Limb (tissue), 2 donors: ENCODE measurements at regions not wholly inside any gene's neighbourhood (a gene's known extent, or its start where the extent isn't known, plus 50 kb on each side); places are given as distances from the start of the nearest gene placed in this dataset.
"Not testable (repeated sequence)": the region's sequence is repeated elsewhere in the genome, so short reads cannot be mapped to it uniquely, and the experiment has no call there.

ENCODE experiments used
- DNase-seq, 2 donors: peaks; one replicate each; pipeline ENCODE4 v3.0.0-alpha.2; 2016; ENCODE audit errors: extremely low spot score in 2 of 2

DNA sequence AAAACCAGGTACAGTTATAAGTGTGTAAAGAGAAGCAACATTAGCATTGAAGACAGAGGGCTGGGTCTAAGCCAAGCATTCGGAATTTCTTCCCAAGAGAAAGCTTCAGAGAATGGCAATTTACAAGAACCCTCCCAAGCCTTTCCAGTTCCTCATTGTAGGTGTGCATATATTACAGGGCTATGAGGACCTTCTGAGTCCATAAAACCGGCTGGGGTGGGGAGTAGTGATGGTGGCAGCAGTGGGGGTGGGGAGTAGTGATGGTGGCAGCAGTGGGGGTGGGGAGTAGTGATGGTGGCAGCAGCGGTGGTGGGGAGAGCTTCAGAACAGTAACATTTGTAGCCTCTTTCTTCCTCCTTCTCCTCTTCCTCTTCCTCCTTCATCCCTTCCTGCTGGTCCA lies 368.7 kb upstream of the UMPS start:
- DNase-seq = no peak

DNA sequence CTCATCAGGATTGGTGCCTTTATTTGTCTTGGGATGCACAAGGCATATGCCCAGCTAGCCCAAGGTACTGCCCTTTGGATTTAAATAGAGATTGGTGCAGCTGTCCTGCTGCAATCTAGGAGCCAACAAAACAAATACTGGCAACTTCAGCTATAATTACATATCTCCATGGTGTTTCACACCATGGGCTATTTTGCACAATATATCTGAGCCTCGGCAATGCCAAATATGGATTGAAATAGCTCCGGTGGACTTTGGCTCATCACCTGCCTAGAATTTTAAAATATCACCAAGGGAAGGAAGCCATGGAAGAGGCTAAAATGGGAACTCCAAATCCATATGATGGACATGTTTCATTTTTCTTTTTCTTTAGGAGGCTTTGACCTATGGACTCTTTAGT lies 367.8 kb upstream of the UMPS start:
- no peak for DNase-seq

DNA sequence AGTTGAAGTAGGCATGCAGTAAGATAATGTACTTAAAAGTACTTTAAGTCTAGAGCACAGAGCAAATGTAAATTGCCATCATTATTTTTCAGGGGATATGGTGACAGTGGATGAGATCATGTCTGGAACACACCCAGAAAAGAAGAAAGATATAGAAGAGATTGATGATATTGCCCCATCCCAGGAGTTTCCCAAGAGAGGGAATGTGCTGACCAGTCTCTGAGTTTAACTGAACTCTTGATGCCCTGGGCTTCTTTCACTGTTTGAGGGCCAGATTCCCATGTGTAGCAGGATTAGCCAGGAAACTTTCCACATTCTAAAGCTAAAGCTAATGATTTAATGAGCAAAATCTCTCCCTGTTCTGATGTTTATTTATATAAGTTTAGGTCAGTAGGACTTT lies 366.8 kb upstream of the UMPS start:
- DNase-seq = no peak

DNA sequence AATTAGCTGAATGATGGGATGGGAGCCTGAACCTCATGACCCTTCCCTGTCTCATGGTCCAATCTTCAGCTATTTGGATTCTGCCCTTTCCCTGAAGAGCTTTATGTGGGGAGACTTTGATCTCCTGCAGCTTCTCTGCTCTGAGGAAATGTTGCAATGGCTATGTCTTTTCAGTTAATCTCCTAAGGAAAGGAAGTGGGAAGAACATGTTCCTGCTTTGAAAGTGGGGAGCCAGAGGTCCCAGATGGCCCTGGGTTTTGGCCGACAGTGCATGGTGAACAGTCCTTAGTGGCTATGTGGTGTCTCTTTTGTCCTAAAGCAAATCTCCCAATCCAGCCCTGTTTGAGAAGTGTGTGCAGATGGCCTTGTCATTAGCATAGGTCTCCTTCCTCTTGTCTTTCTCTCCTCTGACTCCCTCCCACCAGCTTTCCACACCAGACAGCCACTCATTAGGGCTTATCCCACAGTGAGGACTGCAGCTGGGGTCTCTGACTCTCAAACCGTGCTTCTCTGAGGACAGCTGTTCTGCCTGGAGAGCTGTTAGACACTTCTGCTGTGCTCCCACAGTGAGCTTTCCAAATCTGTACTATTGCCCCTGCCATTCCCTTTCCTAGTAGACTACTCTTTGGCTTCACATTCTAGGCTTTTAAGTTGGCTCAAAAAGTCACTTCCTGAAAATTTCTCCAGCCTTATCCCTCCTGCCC lies 365.8 kb upstream of the UMPS start:
- no peak for DNase-seq

DNA sequence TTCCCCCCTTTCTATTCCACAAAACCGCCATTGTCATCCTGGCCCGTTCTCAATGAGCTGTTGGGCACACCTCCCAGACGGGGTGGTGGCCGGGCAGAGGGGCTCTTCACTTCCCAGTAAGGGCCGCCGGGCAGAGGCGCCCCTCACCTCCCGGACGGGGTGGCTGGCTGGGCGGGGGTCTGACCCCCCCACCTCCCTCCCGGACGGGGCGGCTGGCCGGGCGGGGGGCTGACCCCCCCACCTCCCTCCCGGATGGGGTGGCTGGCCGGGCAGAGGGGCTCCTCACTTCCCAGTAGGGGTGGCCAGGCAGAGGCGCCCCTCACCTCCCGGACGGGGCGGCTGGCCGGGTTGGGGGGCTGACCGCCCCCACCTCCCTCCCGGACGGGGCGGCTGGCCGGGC lies 363.6 kb upstream of the UMPS start:
- not testable (repeated sequence) for DNase-seq

DNA sequence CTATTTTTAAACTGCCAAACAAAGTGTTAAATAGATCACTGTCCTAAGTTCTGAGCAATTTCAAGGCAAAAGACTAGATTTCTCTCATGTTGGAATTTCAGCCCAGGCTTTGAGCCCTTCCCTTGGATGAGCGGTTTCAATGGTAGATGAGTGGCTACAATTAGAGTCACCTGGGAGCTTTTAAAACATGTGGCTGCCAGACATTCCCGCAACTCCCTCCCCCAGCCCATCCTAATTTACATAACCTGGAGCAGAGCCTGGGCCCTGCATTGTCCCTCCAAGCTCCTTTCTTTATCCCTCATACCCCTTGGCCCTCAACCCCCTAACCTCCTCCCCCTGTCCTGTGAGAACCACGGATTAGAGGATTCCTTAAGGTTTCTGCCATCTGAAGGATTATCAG lies 357.5 kb upstream of the UMPS start:
- DNase-seq = no peak

DNA sequence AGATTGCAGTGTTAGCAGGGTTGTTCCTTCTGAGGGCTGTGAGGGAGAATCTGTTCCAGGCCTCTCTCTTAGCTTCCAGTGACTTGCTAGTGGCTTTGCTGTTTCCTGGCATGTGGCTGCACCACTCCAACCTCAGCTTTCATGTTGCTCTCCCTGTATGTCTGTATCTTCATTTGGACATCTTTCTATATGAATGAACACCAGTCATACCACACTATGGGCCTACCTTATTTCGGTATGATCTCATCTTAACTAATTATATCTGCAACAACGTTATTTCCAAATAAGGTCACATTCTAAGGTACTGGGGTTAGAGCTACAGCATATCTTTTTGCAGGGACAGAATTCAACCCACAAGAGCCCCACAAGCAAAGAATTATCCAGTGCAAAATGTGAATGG lies 356.7 kb upstream of the UMPS start:
- no peak for DNase-seq

DNA sequence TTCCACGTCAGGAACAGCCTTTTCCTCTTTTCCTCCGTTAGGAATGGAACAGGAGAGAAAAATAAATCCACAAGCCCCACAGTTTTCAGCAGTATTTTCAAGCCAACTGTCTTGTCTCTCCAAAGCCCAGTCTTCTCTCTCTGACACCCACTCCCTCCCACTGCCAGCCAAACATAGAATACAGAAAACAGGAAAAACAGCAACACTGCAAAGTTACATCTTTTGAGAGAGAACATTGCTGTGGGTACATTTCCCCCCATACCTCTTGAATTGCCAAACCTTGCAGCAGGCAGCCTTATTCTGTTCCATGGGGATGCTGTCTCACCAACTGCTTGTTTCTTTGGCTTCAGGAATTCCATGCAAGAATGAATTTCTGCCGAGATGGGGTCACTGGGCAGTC lies 355.7 kb upstream of the UMPS start:
- no peak for DNase-seq

DNA sequence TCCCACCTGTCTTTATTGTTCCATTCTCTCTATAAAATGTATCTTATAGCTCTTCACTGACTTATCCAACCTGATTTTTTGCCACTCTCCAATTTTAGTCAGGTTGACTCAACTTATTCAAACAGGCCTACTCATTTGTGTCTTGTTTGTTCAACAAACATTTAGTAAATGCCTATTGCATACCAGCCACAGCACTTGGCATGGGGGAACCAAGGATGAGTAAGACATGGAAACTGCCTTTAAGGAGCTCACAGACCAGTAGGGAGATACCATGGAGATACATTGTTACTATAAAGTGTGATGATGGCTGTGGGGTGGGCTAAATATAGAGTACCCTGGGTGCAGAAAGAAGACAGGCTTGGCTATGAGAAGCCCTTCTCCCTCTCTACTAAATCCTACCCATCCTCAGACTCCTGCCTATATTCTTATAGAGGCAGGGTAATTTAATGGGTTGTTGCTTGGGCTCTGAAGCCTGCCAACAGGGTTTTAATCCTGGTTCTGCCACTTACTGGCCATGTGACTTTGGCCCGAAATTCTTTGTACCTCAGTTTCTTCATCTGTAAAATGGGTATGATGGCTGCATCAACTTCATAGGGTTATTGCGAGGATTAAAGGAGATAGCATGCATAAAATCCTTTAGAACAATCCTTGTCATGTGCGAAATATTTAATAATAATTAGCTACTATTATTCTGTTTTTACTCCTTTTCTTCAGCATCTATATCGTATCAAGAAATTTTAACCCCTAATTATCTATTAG lies 348.5 kb upstream of the UMPS start:
- no peak for DNase-seq

DNA sequence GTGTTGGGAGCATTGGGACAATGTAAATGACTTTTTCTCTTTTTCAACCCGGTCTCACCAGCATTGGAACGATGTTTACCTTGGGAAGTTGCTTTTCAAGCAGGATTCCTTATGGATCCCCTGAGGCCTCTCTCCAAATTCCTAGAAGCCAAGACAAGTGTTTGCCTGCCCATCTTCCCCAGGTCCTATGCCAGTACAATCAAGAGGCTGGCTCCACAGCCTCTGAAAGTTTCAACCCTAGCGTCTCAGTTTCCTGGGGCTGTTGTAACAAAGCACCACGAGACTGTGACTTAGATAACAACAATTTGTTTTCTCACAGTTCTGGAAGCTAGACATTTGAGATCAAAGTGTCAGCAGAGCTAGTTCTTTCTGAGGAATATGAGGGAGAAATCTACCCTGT lies 347.2 kb upstream of the UMPS start:
- DNase-seq = no peak

DNA sequence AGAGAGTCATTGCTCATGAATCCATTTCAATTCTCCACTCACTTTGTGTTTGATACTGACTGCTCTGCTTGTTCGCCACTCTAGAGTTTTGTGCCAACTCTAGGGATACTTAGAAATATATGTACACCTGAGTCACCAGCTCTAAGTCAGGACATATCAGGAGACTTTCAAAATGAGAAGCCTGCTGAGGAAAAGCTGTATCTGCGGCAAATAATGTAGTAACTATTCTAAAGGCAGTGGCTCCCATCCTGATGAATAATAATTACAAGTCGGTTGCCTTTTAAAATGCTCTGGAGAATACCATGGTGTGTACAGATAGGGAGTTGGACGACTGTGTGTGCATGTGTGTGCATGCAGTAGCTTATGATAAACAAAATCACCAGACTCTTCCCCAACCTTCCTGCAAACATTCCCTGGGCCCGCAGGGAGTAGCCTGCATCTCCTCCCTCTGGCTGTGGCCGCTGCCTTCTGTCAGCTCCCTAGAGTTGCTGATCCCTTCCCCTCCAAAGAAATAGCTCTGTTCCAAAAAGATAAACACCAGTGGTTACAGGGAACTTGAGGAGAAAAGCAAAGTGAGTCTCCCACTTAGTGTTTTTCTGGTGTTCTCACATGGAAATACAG lies 346.3 kb upstream of the UMPS start:
- DNase-seq = no peak

DNA sequence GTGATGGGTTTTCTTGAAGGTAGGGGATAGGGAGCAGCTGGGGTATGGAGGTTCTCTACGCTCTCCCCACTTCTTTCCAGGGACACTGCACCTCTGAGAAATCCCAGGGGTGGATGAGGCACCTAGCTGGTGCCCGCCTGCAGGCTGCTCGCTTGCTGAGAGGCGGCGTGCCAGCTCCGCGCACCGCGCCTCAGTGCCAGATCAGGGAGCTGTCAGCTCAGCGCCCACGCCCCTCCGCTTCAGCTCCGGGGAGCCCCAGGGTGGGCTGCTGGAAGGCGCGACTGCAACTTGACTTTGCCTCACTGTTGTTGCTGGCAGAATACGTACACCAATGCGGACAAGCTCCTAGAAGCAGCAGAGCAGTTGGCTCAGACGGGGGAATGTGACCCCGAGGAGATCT lies 345.7 kb upstream of the UMPS start:
- no peak for DNase-seq

DNA sequence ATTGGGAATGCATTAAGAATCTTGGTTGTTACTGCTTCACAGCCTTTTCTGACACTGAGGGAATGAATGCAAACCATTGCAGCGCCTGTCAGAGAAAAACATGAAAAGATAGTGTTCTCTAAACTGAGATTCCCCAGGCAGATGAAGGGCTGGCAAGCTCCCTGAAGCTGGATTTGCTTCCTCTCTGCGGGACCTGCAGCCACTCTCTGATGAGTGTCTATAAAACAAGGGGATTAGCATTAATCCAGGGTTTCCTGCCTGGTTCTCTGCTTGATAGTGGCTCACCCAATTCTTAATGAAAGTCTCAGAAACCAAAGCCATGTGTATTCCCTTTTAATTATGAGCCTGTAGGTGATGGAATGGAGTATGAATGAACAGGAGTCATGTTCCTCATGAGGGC lies 344.3 kb upstream of the UMPS start:
- DNase-seq = no peak

DNA sequence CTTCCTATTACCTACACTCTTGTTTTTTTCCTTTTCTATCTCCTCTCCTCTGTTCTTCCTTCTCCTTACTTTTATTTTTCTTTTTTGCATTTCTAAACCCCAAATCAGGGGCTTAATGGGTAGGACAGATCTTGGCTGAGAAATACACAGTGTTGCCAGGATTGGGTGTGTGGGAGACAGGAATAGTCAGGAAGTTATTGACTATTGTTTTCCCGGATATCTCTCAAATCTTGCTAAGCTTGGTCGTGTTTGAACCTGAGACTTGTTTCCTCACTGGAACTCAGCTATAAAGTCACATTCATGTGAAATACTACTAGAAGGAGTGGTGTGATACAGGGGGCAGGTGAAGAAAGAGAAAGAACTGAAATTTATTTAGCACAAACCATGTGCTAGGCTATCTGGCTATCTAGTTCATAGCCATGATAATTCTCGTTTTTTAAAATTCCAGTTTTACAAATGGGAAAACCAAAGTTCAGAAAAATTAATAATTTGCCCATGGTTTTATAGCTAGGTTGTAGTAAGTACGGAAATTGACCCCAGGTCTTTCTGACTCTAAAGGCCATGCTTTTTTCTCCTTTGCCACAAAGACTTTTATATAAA lies 343.2 kb upstream of the UMPS start:
- DNase-seq = no peak

DNA sequence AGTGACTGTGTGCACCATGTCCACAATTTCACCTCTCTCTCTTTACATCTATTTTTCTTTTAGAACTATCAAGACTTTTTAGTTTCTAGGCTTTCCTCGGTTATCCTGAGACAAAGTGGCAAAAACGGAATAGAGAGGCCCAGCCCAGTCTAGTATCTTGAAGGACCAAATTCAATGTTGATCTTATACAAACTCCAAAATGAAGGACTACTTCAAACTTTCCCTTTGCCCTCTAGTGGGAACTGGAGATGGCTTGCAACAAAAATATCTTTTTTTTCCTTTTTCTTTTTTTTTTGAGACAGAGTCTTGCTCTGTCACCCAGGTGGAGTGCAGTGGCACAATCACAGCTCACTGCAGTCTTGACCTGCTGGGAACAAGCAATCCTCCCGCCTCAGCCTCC lies 338.5 kb upstream of the UMPS start:
- DNase-seq = no peak

DNA sequence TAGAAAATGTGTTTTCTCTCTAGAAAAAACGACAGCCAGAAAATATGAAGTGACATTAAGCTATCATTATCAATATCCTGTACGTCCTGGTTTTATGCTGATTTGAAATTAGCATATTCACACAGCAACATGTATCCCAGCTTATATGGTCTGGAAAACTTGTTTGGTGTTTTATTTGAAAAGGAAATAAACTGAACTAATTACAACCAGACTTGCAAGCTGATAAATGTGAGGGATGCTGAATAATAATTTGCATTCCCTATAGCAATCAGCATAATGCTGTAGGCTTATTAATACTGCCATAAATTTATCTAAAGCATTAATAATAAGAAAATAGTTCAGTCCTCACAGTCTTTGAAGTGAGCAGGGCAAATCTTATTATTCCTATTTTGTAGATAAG lies 336.9 kb upstream of the UMPS start:
- no peak for DNase-seq

DNA sequence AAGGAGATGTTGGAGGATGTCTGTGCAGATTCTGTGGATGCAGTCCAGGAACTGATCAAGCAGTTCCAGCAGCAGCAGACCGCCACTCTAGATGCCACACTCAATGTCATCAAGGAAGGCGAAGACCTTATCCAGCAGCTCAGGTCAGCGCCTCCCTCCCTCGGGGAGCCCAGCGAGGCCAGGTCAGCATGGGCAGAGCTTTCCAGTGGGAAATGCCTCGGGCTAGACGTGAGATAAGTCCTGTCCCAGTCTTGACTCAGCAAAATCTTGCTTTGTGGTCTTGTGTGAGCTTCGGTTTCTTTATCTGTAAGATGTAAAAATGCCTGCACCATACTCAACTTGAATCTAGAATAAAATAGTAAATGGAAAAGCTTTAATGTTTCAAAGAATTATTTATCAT lies 335.1 kb upstream of the UMPS start:
- DNase-seq = no peak

DNA sequence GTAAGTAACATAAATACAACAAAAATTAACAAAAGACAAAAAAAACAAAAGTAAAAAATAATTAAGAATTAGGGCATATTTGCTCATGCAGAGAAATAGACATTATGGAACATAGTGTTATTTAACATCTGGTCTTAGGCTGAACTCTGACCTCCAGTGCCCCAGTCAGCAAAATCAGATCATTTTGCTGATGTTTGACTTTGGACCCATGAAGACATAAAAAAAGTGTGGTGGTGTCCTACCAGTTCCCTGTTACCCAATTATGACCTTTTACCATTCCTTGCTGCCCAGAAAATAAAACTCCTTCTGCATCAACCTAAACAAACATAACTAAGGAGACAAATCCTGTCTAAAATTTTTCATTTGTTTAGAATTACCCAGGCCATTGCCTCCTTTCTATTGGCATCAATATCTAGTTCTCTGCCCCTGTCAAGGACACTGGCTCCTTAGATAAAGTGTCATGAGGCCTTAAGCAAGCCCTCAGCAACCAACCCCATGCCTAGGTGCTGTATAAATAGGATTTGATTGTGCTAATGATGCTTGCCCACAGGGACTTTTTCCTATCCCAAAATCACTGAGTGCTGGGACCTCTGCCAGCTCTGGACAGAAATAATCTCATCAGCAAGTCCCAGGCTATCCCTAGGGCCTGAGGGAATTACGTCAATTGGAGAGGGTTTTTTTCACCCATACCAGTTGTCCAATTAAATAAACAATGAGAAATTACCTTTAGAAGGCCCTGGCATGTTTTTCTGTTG lies 334.5 kb upstream of the UMPS start:
- no peak for DNase-seq

DNA sequence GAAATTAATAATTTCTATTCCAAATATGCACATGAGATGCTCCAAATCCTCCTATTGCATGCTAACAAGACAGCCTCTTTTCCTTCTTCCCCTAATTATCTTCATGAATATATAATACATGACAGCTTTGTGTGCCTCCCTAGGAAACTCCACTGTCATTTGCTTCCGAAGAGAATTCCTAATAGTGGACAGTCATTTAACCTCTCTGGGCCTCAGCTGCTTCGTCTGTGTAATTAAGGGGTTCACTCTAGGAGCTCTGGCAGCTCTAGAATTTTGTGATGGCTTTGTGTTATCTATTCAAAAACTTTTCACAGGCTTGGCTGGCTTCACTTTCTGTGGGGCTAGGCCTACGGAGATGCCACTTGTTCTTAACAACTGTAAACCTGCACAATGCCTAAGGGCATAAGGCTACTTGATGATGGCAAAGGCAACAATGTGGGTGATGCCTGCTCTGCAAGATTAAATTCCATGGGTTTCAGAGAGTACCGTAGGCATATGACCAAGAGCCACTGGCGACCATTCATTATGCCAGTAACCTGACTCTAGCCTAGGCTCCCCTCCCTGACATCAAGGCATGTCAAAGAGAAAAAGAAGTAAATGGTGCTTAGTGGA lies 333.8 kb upstream of the UMPS start:
- DNase-seq = no peak

DNA sequence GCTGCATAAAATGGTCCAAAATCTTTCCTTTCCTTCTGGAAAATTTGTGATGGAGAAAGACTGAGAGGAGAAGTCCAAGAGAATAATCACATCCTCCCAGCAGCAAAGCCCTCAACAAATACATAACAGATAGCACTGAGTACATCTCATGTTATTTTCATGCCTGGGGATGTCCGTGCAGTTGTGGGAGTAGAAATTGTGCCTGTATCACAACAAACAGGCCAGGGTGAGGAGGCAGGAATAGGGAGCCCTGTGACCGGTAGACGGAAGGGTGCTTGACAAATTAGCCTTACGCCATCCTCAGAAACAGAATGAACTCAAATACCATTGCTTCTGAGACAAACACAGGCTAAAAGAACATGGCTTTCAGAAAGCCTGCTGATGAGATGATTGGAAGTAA lies 333.2 kb upstream of the UMPS start:
- DNase-seq = no peak

DNA sequence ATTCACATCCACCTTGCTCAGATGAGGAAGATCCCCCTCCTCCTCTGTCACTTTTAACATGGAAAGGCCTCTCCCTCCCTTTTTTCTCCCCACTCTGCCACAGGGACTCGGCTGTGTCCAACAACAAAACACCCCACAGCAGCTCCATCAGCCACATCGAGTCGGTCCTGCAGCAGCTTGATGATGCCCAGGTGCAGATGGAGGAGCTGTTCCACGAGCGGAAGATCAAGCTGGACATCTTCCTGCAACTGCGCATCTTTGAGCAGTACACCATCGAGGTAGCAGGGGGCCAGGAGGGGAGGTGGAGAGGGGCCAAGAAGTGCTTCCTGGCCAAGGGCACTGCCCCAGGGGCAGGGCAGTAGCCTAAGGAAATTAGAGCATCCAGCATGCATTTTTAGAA lies 331.7 kb upstream of the UMPS start:
- DNase-seq = no peak
